OCI-LY1 (cell line): ENCODE measurements at regions not wholly inside any gene's neighbourhood (a gene's known extent, or its start where the extent isn't known, plus 50 kb on each side); places are given as distances from the start of the nearest gene placed in this dataset.

Experiments used
- H2AFZ ChIP-seq: fragments of 200-600 bp; sonication (generic), shearing (Covaris generic); 2 replicates; pipeline ENCODE4 v1.6.0; 2014; ENCODE audit warnings: antibody characterized with exemption, mild to moderate bottlenecking, low read length
- H3F3A ChIP-seq: fragments of 200-600 bp; sonication (generic), shearing (Covaris generic); 2 replicates; pipeline ENCODE4 v1.6.0; 2014; ENCODE audit warnings: mild to moderate bottlenecking, antibody characterized with exemption, low read length, moderate library complexity; ENCODE audit not compliant: insufficient read depth
- H3K27ac ChIP-seq: fragments of 200-600 bp; sonication (generic); 2 replicates; pipeline ENCODE4 v1.5.1; 2014; ENCODE audit warnings: low read length, mixed run types, mild to moderate bottlenecking, low read depth; ENCODE audit not compliant: poor library complexity, severe bottlenecking
- H3K27me3 ChIP-seq: fragments of 200-600 bp; sonication (generic); 2 replicates; pipeline ENCODE4 v1.6.0; 2014; ENCODE audit warnings: antibody characterized with exemption, mild to moderate bottlenecking, low read length, moderate library complexity; ENCODE audit not compliant: insufficient read depth
- H3K36me3 ChIP-seq: fragments of 200-600 bp; sonication (generic); 2 replicates; pipeline ENCODE4 v1.6.1; 2014; ENCODE audit warnings: mild to moderate bottlenecking, antibody characterized with exemption, low read length, moderate library complexity, mixed read lengths; ENCODE audit not compliant: insufficient read depth
- H3K4me1 ChIP-seq: fragments of 200-600 bp; sonication (generic); 2 replicates; pipeline ENCODE4 v1.5.1; 2014; ENCODE audit warnings: mild to moderate bottlenecking, low read length, moderate library complexity; ENCODE audit not compliant: insufficient read depth, severe bottlenecking
- H3K4me2 ChIP-seq: fragments of 200-600 bp; sonication (generic), shearing (Covaris generic); 2 replicates; pipeline ENCODE4 v1.6.1; 2014; ENCODE audit warnings: low read length
- H3K4me3 ChIP-seq: fragments of 200-600 bp; sonication (generic); 2 replicates; pipeline ENCODE4 v1.5.1; 2014; ENCODE audit warnings: low read length, low read depth, mild to moderate bottlenecking, mixed read lengths; ENCODE audit not compliant: poor library complexity, severe bottlenecking
- H3K79me2 ChIP-seq: fragments of 200-600 bp; shearing (Covaris generic); 2 replicates; pipeline ENCODE4 v1.6.1; 2016; ENCODE audit warnings: mixed run types, low read length, mixed read lengths; ENCODE audit not compliant: insufficient read depth
- H3K9ac ChIP-seq: fragments of 200-600 bp; sonication (generic), shearing (Covaris generic); 2 replicates; pipeline ENCODE4 v1.6.1; 2014; ENCODE audit warnings: mild to moderate bottlenecking, low read length, mixed read lengths
- H3K9me2 ChIP-seq: fragments of 200-600 bp; sonication (generic), shearing (Covaris generic); 2 replicates; pipeline ENCODE4 v1.6.1; 2014; ENCODE audit warnings: low read depth, mild to moderate bottlenecking, low read length, mixed read lengths
- H3K9me3 ChIP-seq: fragments of 200-600 bp; shearing (Covaris generic); 2 replicates; pipeline ENCODE4 v1.6.1; 2014; ENCODE audit warnings: low read length, mixed read lengths
- H4K20me1 ChIP-seq: fragments of 200-600 bp; sonication (generic), shearing (Covaris generic); 2 replicates; pipeline ENCODE4 v1.6.0; 2016; ENCODE audit warnings: mild to moderate bottlenecking, low read length; ENCODE audit not compliant: insufficient read depth
- EZH2 ChIP-seq: fragments of 200-600 bp; sonication (generic), shearing (Covaris generic); IDR thresholded peaks from 2 replicates; pipeline ENCODE4 v1.8.0; 2017; ENCODE audit warnings: borderline replicate concordance, mixed run types, mild to moderate bottlenecking, antibody characterized with exemption, low read length, moderate library complexity, mixed read lengths
- TF ChIP-seq, protein P1 (sequence below): fragments of 200-600 bp; sonication (generic), shearing (Covaris generic); IDR thresholded peaks from 2 replicates; pipeline ENCODE4 v1.5.1; 2017; ENCODE audit warnings: mild to moderate bottlenecking, antibody characterized with exemption, low read length, moderate library complexity, mixed read lengths

DNA sequence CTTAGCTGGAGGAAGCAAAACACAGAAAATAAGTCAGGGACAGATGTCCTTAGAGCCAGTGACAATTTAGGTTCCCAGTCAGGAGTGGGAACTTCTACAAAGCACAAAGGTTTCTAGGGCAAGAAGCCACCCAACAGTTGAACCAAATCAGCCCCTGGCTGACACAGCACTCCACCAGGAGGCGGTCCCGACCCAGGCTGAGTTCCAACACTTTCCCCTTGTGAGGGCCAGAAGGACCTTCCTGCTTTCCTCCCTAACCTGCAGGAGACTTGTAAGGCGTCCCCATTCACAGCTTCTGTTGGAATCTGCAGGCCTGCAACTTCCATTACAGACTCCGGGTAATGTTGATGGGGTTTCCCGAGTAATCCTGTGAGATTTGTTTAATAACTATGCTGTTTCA, 416.4 kb upstream of the IRX1 start:
- H3K9ac ChIP-seq: no peak overlapping the region
- H3K9me2 ChIP-seq: no peaks in the 10 kb centered on the region
- no peaks in the 10 kb centered on the region for H3K4me1 ChIP-seq
- 0 out of 2 replicates have a peak, but pooled peaks cover 3% of the 10 kb centered on the region for H3K27me3 ChIP-seq
- H3K4me2 ChIP-seq: no peak overlapping the region
- TF ChIP-seq, protein P1, sequence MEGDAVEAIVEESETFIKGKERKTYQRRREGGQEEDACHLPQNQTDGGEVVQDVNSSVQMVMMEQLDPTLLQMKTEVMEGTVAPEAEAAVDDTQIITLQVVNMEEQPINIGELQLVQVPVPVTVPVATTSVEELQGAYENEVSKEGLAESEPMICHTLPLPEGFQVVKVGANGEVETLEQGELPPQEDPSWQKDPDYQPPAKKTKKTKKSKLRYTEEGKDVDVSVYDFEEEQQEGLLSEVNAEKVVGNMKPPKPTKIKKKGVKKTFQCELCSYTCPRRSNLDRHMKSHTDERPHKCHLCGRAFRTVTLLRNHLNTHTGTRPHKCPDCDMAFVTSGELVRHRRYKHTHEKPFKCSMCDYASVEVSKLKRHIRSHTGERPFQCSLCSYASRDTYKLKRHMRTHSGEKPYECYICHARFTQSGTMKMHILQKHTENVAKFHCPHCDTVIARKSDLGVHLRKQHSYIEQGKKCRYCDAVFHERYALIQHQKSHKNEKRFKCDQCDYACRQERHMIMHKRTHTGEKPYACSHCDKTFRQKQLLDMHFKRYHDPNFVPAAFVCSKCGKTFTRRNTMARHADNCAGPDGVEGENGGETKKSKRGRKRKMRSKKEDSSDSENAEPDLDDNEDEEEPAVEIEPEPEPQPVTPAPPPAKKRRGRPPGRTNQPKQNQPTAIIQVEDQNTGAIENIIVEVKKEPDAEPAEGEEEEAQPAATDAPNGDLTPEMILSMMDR: no peak
- TF ChIP-seq EZH2: no peak
- H2AFZ ChIP-seq: no peak overlapping the region
- H3K27ac ChIP-seq: no peak overlapping the region
- H4K20me1 ChIP-seq: no peaks in the 10 kb centered on the region
- H3K4me3 ChIP-seq: no peak overlapping the region
- no peaks in the 10 kb centered on the region for H3K79me2 ChIP-seq
- no peaks in the 10 kb centered on the region for H3K9me3 ChIP-seq
- H3F3A ChIP-seq: no peaks in the 10 kb centered on the region
- no peaks in the 10 kb centered on the region for H3K36me3 ChIP-seq

DNA sequence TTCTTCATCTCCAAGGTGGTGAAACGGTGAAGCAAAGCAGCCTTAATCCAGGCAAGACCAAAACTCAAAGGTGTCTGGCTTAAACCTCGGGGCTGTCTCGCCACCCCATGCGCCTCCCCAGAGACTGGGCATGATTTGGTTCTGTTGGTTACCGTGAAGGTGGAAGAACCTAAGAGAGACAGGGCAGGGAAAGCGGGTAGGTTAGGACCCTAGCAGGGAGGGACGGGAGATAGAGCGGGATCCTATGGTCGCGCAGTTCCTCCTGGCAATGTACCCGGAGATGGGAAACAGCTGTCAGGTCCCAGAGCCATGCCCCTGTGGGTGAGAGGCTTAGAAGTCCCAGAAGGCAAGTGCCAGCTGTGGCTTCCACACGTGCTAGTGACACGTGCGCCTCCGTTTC, 418.3 kb upstream of the IRX1 start:
- H2AFZ ChIP-seq: no peak overlapping the region
- no peak for TF ChIP-seq EZH2
- TF ChIP-seq, protein P1: no peak

DNA sequence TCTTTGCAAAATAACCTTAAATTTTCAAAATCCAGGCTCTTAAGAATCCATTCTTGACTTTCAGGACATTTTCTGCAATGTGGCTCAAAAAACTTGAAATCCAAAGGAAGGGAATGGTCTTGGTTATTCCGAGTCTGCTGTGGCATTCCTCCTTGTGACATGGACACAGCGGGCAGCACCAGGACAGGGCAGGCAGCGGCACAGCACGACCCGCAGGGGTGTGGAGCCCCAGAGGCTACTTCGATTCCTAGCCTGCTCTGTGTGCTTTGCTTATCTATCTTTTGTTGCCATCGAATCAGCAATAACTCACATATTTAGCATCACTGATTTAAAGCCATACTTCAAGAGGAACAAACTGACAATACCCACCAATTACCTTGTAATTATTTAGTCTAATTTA, 420.2 kb upstream of the IRX1 start:
- H3K36me3 ChIP-seq: no peaks in the 10 kb centered on the region
- H3K9me2 ChIP-seq: no peaks in the 10 kb centered on the region; the same call in 1 of the 2 replicates
- no peaks in the 10 kb centered on the region for H3K79me2 ChIP-seq
- H4K20me1 ChIP-seq: no peaks in the 10 kb centered on the region
- H3K4me2 ChIP-seq: no peak overlapping the region
- TF ChIP-seq EZH2: no peak
- TF ChIP-seq, protein P1: no peak
- no peaks in the 10 kb centered on the region for H3K4me1 ChIP-seq
- no peak overlapping the region for H3K27ac ChIP-seq
- H3K27me3 ChIP-seq: no peaks in the 10 kb centered on the region; the same call in 1 of the 2 replicates
- H3K9ac ChIP-seq: no peak overlapping the region
- no peaks in the 10 kb centered on the region for H3F3A ChIP-seq
- H3K9me3 ChIP-seq: no peaks in the 10 kb centered on the region
- H3K4me3 ChIP-seq: no peak overlapping the region
- no peak overlapping the region for H2AFZ ChIP-seq

More for the DNA sequence above, 418.3 kb upstream of the IRX1 start:
- Histone ChIP-seq H3K4me1 (no peaks in the 10 kb centered on the region), H3K9me2 (no peaks in the 10 kb centered on the region), H3K79me2 (no peaks in the 10 kb centered on the region), H3K27me3 (no peaks in the 10 kb centered on the region), H3K4me2 (no peak overlapping the region), H3K36me3 (no peaks in the 10 kb centered on the region), H3K9me3 (no peaks in the 10 kb centered on the region), H3F3A (no peaks in the 10 kb centered on the region), H4K20me1 (no peaks in the 10 kb centered on the region), H3K27ac (no peak overlapping the region), H3K9ac (no peak overlapping the region), H3K4me3 (no peak overlapping the region)
